RWPE2 (cell line): ENCODE measurements at regions not wholly inside any gene's neighbourhood (a gene's known extent, or its start where the extent isn't known, plus 50 kb on each side); places are given as distances from the start of the nearest gene placed in this dataset.

Experiments used
- ATAC-seq: fragments of 200-7000 bp; cut with Tn5 transposase; 3 replicates; pipeline ENCODE4 v1.9.1; 2021; ENCODE audit warnings: low read depth
- DNase-seq: peaks from one replicate; pipeline ENCODE4 v3.0.0-alpha.2; 2020; ENCODE audit warnings: low spot score
- H3K27ac ChIP-seq: fragments of 450-650 bp; 2 replicates; pipeline ENCODE4 v1.5.1; 2017; ENCODE audit warnings: mild to moderate bottlenecking; ENCODE audit not compliant: poor library complexity, severe bottlenecking
- H3K27me3 ChIP-seq: fragments of 250-450 bp; sonication (Bioruptor Pico); 2 replicates; pipeline ENCODE4 v1.5.1; 2021; ENCODE audit warnings: mild to moderate bottlenecking, moderate library complexity; ENCODE audit not compliant: insufficient read depth, poor library complexity, severe bottlenecking
- H3K36me3 ChIP-seq: fragments of 250-450 bp; sonication (Bioruptor Pico); 2 replicates; pipeline ENCODE4 v1.5.1; 2020; ENCODE audit warnings: low read depth, mild to moderate bottlenecking, moderate library complexity
- H3K4me1 ChIP-seq: fragments of 250-450 bp; sonication (Bioruptor Pico); 2 replicates; pipeline ENCODE4 v1.5.1; 2021; ENCODE audit warnings: mild to moderate bottlenecking, moderate library complexity; ENCODE audit not compliant: insufficient read depth, poor library complexity, severe bottlenecking
- H3K4me3 ChIP-seq: fragments of 250-450 bp; sonication (Bioruptor Pico); 2 replicates; pipeline ENCODE4 v1.5.1; 2021; ENCODE audit warnings: mild to moderate bottlenecking, moderate library complexity; ENCODE audit not compliant: severe bottlenecking
- H3K9me3 ChIP-seq: fragments of 250-450 bp; sonication (Bioruptor Pico); 2 replicates; pipeline ENCODE4 v1.5.1; 2021; ENCODE audit warnings: mild to moderate bottlenecking, moderate library complexity; ENCODE audit not compliant: severe bottlenecking
- CTCF ChIP-seq: fragments of 450-650 bp; IDR thresholded peaks from one replicate; pipeline ENCODE4 v1.5.1; 2017; ENCODE audit warnings: mild to moderate bottlenecking, moderate library complexity; ENCODE audit not compliant: poor library complexity, severe bottlenecking

DNA sequence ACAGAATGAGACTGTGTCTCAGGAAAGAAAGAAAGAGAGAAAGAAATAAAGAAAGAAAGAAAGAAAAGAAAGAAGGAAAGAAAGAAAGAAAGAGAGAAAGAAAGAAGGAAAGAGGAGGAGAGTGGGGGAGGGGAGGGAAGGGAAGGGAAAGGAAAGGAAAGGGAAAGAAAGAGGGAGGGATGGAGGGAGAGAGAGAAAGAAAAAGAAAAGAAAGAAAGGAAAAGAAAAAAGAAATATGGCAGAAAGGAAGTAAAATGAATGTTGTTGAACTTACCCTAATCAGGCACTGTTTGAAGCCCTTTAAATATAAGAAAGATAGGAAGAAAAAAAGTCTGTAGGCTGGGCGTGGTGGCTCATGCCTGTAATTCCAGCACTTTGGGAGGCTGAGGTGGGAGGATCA, 276.1 kb downstream of the INSC start:
- no peaks in the 10 kb centered on the region for H3K4me1 ChIP-seq
- no peaks in the 10 kb centered on the region for H3K27me3 ChIP-seq
- H3K9me3 ChIP-seq: no peaks in the 10 kb centered on the region
- H3K4me3 ChIP-seq: no peak overlapping the region
- DNase-seq: no peak
- no peaks in the 10 kb centered on the region for H3K36me3 ChIP-seq
- TF ChIP-seq CTCF: no peak
- no peak overlapping the region for H3K27ac ChIP-seq
- no peak for ATAC-seq

GRCh38 chr11:15396778-15397177, 282.1 kb downstream of the INSC start:
- H3K36me3 ChIP-seq: no peaks in the 10 kb centered on the region
- DNase-seq (no peak), ATAC-seq (no peak)
- no peak overlapping the region for H3K4me3 ChIP-seq
- H3K4me1 ChIP-seq: no peaks in the 10 kb centered on the region
- H3K27me3 ChIP-seq: no peaks in the 10 kb centered on the region
- TF ChIP-seq CTCF: no peak
- H3K9me3 ChIP-seq: no peaks in the 10 kb centered on the region
- no peak overlapping the region for H3K27ac ChIP-seq

- no peak for TF ChIP-seq CTCF
- Histone ChIP-seq H3K9me3 (no peaks in the 10 kb centered on the region), H3K4me1 (no peaks in the 10 kb centered on the region), H3K27me3 (no peaks in the 10 kb centered on the region), H3K4me3 (no peak overlapping the region), H3K27ac (no peak overlapping the region), H3K36me3 (no peaks in the 10 kb centered on the region)
- DNase-seq (no peak), ATAC-seq (no peak)
These were observed 292.2 kb downstream of the INSC start for GRCh38 chr11:15406851-15407351.

GRCh38 chr11:15412054-15412453, 297.3 kb downstream of the INSC start:
- no peak for ATAC-seq
- Histone ChIP-seq H3K4me3 (no peak overlapping the region), H3K9me3 (no peaks in the 10 kb centered on the region), H3K27ac (no peak overlapping the region), H3K27me3 (no peaks in the 10 kb centered on the region), H3K4me1 (no peaks in the 10 kb centered on the region), H3K36me3 (no peaks in the 10 kb centered on the region)
- no peak for DNase-seq
- no peak for TF ChIP-seq CTCF

GRCh38 chr11:15418921-15419320, 304.2 kb downstream of the INSC start:
- no peak for DNase-seq
- Histone ChIP-seq H3K4me3 (no peak overlapping the region), H3K4me1 (no peaks in the 10 kb centered on the region), H3K36me3 (no peaks in the 10 kb centered on the region), H3K27ac (no peak overlapping the region), H3K9me3 (no peaks in the 10 kb centered on the region), H3K27me3 (no peaks in the 10 kb centered on the region)
- no peak for ATAC-seq
- no peak for TF ChIP-seq CTCF
